ENCODE measurements at regions not wholly inside any gene's neighbourhood (a gene's known extent, or its start where the extent isn't known, plus 50 kb on each side); places are given as distances from the start of the nearest gene placed in this dataset.

DNA sequence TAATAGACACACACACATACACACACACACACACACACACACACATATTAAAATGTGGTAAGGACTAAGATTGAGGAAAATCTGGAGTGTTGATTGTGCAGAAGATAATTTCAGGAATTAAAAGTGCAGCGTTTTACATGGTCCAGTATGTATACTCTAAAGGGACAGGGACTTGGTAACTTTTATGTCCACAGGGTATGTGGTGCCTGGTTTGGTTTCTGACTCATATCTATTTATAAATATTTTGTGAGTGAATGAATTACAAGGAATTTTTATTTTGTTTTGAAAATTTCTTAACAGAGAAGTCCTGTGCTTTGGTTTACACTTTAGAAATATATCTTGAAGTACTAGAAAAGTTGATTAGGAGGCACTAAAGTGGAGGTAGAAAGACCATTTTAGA is 287.7 kb upstream of the NXPH2 start:
- Histone ChIP-seq H3K27me3 (no peaks in the 10 kb centered on the region), H3K36me3 (no peaks in the 10 kb centered on the region), H3K9me3 (no peaks in the 10 kb centered on the region), H3K27ac (no peak overlapping the region), H3K4me1 (no peaks in the 10 kb centered on the region), H3K4me3 (no peak overlapping the region)
- TF ChIP-seq, protein P1, sequence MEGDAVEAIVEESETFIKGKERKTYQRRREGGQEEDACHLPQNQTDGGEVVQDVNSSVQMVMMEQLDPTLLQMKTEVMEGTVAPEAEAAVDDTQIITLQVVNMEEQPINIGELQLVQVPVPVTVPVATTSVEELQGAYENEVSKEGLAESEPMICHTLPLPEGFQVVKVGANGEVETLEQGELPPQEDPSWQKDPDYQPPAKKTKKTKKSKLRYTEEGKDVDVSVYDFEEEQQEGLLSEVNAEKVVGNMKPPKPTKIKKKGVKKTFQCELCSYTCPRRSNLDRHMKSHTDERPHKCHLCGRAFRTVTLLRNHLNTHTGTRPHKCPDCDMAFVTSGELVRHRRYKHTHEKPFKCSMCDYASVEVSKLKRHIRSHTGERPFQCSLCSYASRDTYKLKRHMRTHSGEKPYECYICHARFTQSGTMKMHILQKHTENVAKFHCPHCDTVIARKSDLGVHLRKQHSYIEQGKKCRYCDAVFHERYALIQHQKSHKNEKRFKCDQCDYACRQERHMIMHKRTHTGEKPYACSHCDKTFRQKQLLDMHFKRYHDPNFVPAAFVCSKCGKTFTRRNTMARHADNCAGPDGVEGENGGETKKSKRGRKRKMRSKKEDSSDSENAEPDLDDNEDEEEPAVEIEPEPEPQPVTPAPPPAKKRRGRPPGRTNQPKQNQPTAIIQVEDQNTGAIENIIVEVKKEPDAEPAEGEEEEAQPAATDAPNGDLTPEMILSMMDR (IDR thresholded peaks at IDR 0.05), result no peak
- TF ChIP-seq POLR2A (IDR thresholded peaks at IDR 0.05), result no peak
- intact Hi-C loops (cut with DNase I), result no loop called here
- DNase-seq (ENCODE audit: extremely low spot score in 2 of 2), result no peak

DNA sequence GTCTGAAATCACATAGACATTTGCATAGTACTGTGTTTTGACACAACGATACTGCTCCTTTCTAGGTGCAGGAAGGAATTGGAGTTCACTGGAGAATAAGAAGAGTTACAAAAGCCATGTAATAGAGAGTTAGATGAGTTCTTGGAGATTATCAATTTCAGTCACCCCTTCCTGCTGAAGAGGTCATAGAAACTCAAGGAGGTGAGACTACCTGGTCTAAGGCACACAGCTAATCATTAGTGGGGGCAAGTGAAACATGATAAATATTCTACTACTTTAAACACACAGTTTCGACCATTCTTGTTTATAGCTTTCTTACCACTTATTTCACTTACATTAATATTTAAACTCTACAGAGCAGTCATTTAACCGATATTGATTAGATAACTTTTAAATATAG is 286.9 kb upstream of the NXPH2 start:
- intact Hi-C loops (cut with DNase I), result no loop called here
- TF ChIP-seq, protein P1 (IDR thresholded peaks at IDR 0.05), result no peak
- TF ChIP-seq POLR2AphosphoS5 (IDR thresholded peaks at IDR 0.05; ENCODE audit: insufficient read depth in 1 of 2, low read depth in 1 of 2), result no peak
- no peaks in the 10 kb centered on the region for H3K36me3 ChIP-seq
- DNase-seq (ENCODE audit: extremely low spot score in 2 of 2), result no peak
- no peaks in the 10 kb centered on the region for H3K4me1 ChIP-seq
- no peak overlapping the region for H3K27ac ChIP-seq
- no peaks in the 10 kb centered on the region for H3K27me3 ChIP-seq
- H3K4me3 ChIP-seq, result no peak overlapping the region
- H3K9me3 ChIP-seq, result no peaks in the 10 kb centered on the region

DNA sequence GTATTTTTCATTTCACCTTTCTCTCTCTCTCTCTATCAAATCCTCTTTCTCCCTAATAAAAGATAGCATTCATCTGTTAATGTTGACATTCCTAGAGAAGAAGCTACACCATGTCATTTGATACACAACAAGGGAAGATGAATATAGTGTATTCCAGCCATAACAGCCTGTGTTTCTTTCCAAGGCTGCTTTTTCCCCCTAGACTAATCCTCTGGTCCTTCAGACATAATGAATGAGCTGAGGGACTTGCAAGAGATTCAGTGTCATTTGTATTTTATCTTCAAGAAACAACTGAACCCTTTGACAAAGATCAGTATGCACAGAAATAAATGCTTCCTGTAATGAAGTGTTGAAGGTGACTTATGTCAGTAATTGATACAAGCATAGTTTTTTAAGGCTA is 284.0 kb upstream of the NXPH2 start:
- DNase-seq (ENCODE audit: extremely low spot score in 2 of 2), result no peak
- TF ChIP-seq, protein P1 (IDR thresholded peaks at IDR 0.05), result no peak
- TF ChIP-seq POLR2AphosphoS5 (IDR thresholded peaks at IDR 0.05; ENCODE audit: insufficient read depth in 1 of 2, low read depth in 1 of 2) (no peak), POLR2A (IDR thresholded peaks at IDR 0.05) (no peak)

DNA sequence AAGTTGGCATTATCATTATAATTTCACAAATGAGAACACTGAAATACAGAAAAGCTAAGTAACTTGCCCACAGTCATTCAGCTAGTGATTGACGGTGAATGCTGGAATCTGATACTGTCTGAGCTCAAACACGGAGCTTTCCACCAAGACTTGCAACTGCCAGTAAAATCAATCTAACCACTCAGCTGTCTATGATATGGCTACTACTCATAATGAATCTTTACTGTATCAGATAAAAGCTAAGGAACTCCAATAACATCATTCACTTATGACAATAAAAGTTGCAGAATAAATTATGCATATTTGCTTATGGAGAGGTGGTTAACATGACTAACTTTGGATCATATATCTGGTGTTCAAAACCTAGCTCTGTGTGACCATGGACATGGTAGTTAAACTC is 279.4 kb upstream of the NXPH2 start:
- H3K27me3 ChIP-seq, result no peaks in the 10 kb centered on the region
- no peaks in the 10 kb centered on the region for H3K36me3 ChIP-seq
- no peak for TF ChIP-seq POLR2AphosphoS5 (IDR thresholded peaks at IDR 0.05; ENCODE audit: insufficient read depth in 1 of 2, low read depth in 1 of 2)
- TF ChIP-seq, protein P1 (IDR thresholded peaks at IDR 0.05), result no peak
- no peak for TF ChIP-seq POLR2A (IDR thresholded peaks at IDR 0.05)
- no peak overlapping the region for H3K4me3 ChIP-seq
- DNase-seq (ENCODE audit: extremely low spot score in 2 of 2), result no peak
- H3K4me1 ChIP-seq, result no peaks in the 10 kb centered on the region
- H3K27ac ChIP-seq, result no peak overlapping the region
- intact Hi-C loops (cut with DNase I), result no loop called here
- no peaks in the 10 kb centered on the region for H3K9me3 ChIP-seq

More for the DNA sequence above, 284.0 kb upstream of the NXPH2 start:
- Histone ChIP-seq H3K27me3 (no peaks in the 10 kb centered on the region), H3K9me3 (no peaks in the 10 kb centered on the region), H3K4me1 (no peaks in the 10 kb centered on the region), H3K27ac (no peak overlapping the region), H3K36me3 (no peaks in the 10 kb centered on the region), H3K4me3 (no peak overlapping the region)
- intact Hi-C loops (cut with DNase I), result no loop called here

DNA sequence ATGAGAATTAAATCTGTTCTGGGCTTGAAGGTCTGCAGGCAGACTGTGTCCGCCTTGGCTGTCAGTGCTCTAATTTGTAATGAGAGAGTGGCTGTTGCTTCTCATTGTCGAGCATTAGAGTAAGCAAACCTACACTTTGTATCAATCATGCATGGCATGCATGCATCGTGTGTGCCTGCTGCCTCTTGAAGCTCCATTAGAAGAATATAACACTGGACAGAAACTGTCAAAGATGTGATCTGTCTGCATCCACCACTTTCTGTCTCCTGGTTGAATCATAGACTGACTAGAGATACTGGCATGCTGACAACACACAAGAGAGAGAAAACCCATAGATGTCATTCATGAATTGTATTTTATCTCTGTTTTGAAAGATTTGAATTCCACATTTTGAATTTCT is 275.0 kb upstream of the NXPH2 start:
- intact Hi-C loops (cut with DNase I), result no loop called here
- DNase-seq (ENCODE audit: extremely low spot score in 2 of 2), result no peak
- TF ChIP-seq POLR2A (IDR thresholded peaks at IDR 0.05) (no peak), POLR2AphosphoS5 (IDR thresholded peaks at IDR 0.05; ENCODE audit: insufficient read depth in 1 of 2, low read depth in 1 of 2) (no peak)
- TF ChIP-seq, protein P1 (IDR thresholded peaks at IDR 0.05), result no peak

More for the DNA sequence above, 275.0 kb upstream of the NXPH2 start:
- H3K4me1 ChIP-seq, result no peaks in the 10 kb centered on the region
- H3K36me3 ChIP-seq, result no peaks in the 10 kb centered on the region
- H3K4me3 ChIP-seq, result no peak overlapping the region
- H3K27me3 ChIP-seq, result no peaks in the 10 kb centered on the region
- H3K9me3 ChIP-seq, result no peaks in the 10 kb centered on the region
- H3K27ac ChIP-seq, result no peak overlapping the region

All from vagina (tissue), 2 donors.